ENCODE measurements at regions not wholly inside any gene's neighbourhood (a gene's known extent, or its start where the extent isn't known, plus 50 kb on each side); places are given as distances from the start of the nearest gene placed in this dataset.
"Not testable (repeated sequence)": the region's sequence is repeated elsewhere in the genome, so short reads cannot be mapped to it uniquely, and the experiment has no call there.

- intact Hi-C loops (cut with DNase I): no loop called here
- no peak for DNase-seq (ENCODE audit: missing footprints)
- no peak for ATAC-seq
Measured at GRCh38 chr4:105061136-105061696, 85.5 kb upstream of the TET2 start.

- DNase-seq (ENCODE audit: missing footprints): no peak
- no peak for ATAC-seq
- intact Hi-C loops (cut with DNase I): no loop called here
Measured at GRCh38 chr4:105061731-105062130, 84.9 kb upstream of the TET2 start.

GRCh38 chr4:105066401-105066800 lies 80.3 kb upstream of the TET2 start:
- intact Hi-C loops (cut with DNase I): no loop called here
- ATAC-seq: no peak
- no peak for DNase-seq (ENCODE audit: missing footprints)

- no peak for DNase-seq (ENCODE audit: missing footprints)
- intact Hi-C loops (cut with DNase I): no loop called here
- ATAC-seq: no peak
Measured at GRCh38 chr4:105067431-105067830, 79.2 kb upstream of the TET2 start.

- DNase-seq (ENCODE audit: missing footprints) (no peak), ATAC-seq (no peak)
- intact Hi-C loops (cut with DNase I): no loop called here
Measured at GRCh38 chr4:105067946-105068345, 78.7 kb upstream of the TET2 start.

- ATAC-seq (no peak), DNase-seq (ENCODE audit: missing footprints) (no peak)
- intact Hi-C loops (cut with DNase I): no loop called here
Measured at GRCh38 chr4:105068516-105068915, 78.2 kb upstream of the TET2 start.

- intact Hi-C loops (cut with DNase I); DNase-seq (ENCODE audit: missing footprints); ATAC-seq: not testable (repeated sequence)
Measured at GRCh38 chr4:105072095-105072494, 74.6 kb upstream of the TET2 start.

GRCh38 chr4:105074097-105074496 lies 72.6 kb upstream of the TET2 start:
- intact Hi-C loops (cut with DNase I): no loop called here
- DNase-seq (ENCODE audit: missing footprints) (no peak), ATAC-seq (no peak)

- DNase-seq (ENCODE audit: missing footprints) (no peak), ATAC-seq (no peak)
- intact Hi-C loops (cut with DNase I): no loop called here
Measured at GRCh38 chr4:105075045-105075444, 71.6 kb upstream of the TET2 start.

GRCh38 chr4:105088110-105088879 lies 58.4 kb upstream of the TET2 start:
- DNase-seq (ENCODE audit: missing footprints): no peak
- ATAC-seq: peak; percentile 34
- intact Hi-C loops (cut with DNase I): no loop called here

- no peak for ATAC-seq
- intact Hi-C loops (cut with DNase I): no loop called here
Measured at GRCh38 chr4:105092356-105092755, 54.3 kb upstream of the TET2 start.

GRCh38 chr4:105092768-105093167 lies 53.9 kb upstream of the TET2 start:
- DNase-seq (ENCODE audit: missing footprints): no peak
- intact Hi-C loops (cut with DNase I): no loop called here
- no peak for ATAC-seq

More at GRCh38 chr4:105092356-105092755, 54.3 kb upstream of the TET2 start:
- no peak for DNase-seq (ENCODE audit: missing footprints)

GRCh38 chr4:105093975-105094374 lies 52.7 kb upstream of the TET2 start:
- DNase-seq (ENCODE audit: missing footprints): no peak
- ATAC-seq: no peak
- intact Hi-C loops (cut with DNase I): no loop called here
